ENCODE measurements at regions not wholly inside any gene's neighbourhood (a gene's known extent, or its start where the extent isn't known, plus 50 kb on each side); places are given as distances from the start of the nearest gene placed in this dataset.

GRCh38 chr5:73303148-73304079 lies 130.4 kb downstream of the TMEM174 start:
- TF ChIP-seq FOSB (CRISPR knock-in tag; IDR thresholded peaks at IDR 0.05) (no peak), ELK1 (IDR thresholded peaks at IDR 0.05; ENCODE audit: low read depth, low read length) (no peak)
- TF ChIP-seq, protein P1, sequence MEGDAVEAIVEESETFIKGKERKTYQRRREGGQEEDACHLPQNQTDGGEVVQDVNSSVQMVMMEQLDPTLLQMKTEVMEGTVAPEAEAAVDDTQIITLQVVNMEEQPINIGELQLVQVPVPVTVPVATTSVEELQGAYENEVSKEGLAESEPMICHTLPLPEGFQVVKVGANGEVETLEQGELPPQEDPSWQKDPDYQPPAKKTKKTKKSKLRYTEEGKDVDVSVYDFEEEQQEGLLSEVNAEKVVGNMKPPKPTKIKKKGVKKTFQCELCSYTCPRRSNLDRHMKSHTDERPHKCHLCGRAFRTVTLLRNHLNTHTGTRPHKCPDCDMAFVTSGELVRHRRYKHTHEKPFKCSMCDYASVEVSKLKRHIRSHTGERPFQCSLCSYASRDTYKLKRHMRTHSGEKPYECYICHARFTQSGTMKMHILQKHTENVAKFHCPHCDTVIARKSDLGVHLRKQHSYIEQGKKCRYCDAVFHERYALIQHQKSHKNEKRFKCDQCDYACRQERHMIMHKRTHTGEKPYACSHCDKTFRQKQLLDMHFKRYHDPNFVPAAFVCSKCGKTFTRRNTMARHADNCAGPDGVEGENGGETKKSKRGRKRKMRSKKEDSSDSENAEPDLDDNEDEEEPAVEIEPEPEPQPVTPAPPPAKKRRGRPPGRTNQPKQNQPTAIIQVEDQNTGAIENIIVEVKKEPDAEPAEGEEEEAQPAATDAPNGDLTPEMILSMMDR (IDR thresholded peaks at IDR 0.05), result peak; percentile 47

Measured in A549 (cell line).